SK-N-SH (cell line): ENCODE measurements at regions not wholly inside any gene's neighbourhood (a gene's known extent, or its start where the extent isn't known, plus 50 kb on each side); places are given as distances from the start of the nearest gene placed in this dataset.

Experiments used
- CTCF ChIA-PET: fragments of 300-600, 350-600 bp; formaldehyde crosslinking; extraction: SDS; loops from one replicate; lab custom pipeline; 2021; lab: Yijun Ruan, JAX
- POLR2A ChIA-PET: fragments of 350-600 bp; sonication (Branson Sonifier 250); formaldehyde crosslinking; extraction: SDS; loops from one replicate; lab custom pipeline; 2020; ENCODE audit warnings: antibody characterized with exemption, inconsistent platforms; lab: Yijun Ruan, JAX
- DNase-seq: peaks from one replicate; pipeline ENCODE4 v3.0.0; 2012
- H2AFZ ChIP-seq: fragments of 200-600 bp; sonication (generic); 2 replicates; pipeline ENCODE4 v1.8.1; 2016; ENCODE audit warnings: antibody characterized with exemption, mild to moderate bottlenecking, low read depth
- H3F3A ChIP-seq: fragments of 200-600 bp; sonication (generic); replicated peaks from 2 replicates; pipeline ENCODE3; 2016; ENCODE audit warnings: antibody characterized with exemption, mild to moderate bottlenecking; ENCODE audit not compliant: insufficient read depth
- H3K27ac ChIP-seq, 2 experiments: fragments of 200-500 bp in 1 of 2; fragments of 200-600 bp in 1 of 2; sonication (Bioruptor generic) in 1 of 2; sonication (generic), shearing (Covaris generic) in 1 of 2; 2 replicates each; pipeline versions ENCODE4 v1.5.1 to v1.6.1; 2014 to 2016; ENCODE audit warnings: low read depth in 2 of 2, inconsistent platforms in 1 of 2, low read length in 1 of 2, mild to moderate bottlenecking in 1 of 2, mixed read lengths in 1 of 2
- H3K27me3 ChIP-seq: fragments of 200-600 bp; sonication (generic), shearing (Covaris generic); 2 replicates; pipeline ENCODE4 v1.6.1; 2016; ENCODE audit warnings: mixed run types; ENCODE audit not compliant: insufficient read depth
- H3K36me3 ChIP-seq, 2 experiments: fragments of 200-500 bp in 1 of 2; fragments of 200-600 bp in 1 of 2; sonication (Bioruptor generic) in 1 of 2; sonication (generic) in 1 of 2; replicated peaks in 1 of 2; 2 replicates each; pipeline versions ENCODE3 to v1.5.1; 2014 to 2016; ENCODE audit warnings: low read length in 1 of 2, mild to moderate bottlenecking in 1 of 2; ENCODE audit not compliant: insufficient read depth in 2 of 2, control insufficient read depth in 1 of 2
- H3K4me1 ChIP-seq, 2 experiments: fragments of 200-500 bp in 1 of 2; fragments of 200-600 bp in 1 of 2; sonication (Bioruptor generic) in 1 of 2; sonication (generic), shearing (Covaris generic) in 1 of 2; 2 replicates each; pipeline versions ENCODE4 v1.5.1 to v1.6.1; 2014 to 2016; ENCODE audit warnings: low read depth in 1 of 2, low read length in 1 of 2, mixed run types in 1 of 2; ENCODE audit not compliant: insufficient read depth in 2 of 2, control insufficient read depth in 1 of 2
- H3K4me2 ChIP-seq: fragments of 200-600 bp; sonication (generic), shearing (Covaris generic); 2 replicates; pipeline ENCODE4 v1.6.1; 2017; ENCODE audit warnings: mixed run types
- H3K4me3 ChIP-seq, 2 experiments: fragments of 200-500 bp in 1 of 2; fragments of 200-600 bp in 1 of 2; sonication (Bioruptor generic) in 1 of 2; sonication (generic), shearing (Covaris generic) in 1 of 2; 2 replicates each; pipeline versions ENCODE4 v1.5.1 to v1.8.1; 2014 to 2016; ENCODE audit warnings: low read depth in 2 of 2, inconsistent platforms in 1 of 2, low read length in 1 of 2, mild to moderate bottlenecking in 1 of 2, mixed read lengths in 1 of 2, moderate library complexity in 1 of 2
- H3K79me2 ChIP-seq: fragments of 200-600 bp; sonication (generic); 2 replicates; pipeline ENCODE4 v1.8.1; 2017; ENCODE audit warnings: mild to moderate bottlenecking; ENCODE audit not compliant: insufficient read depth
- H3K9ac ChIP-seq: fragments of 200-600 bp; sonication (generic); 2 replicates; pipeline ENCODE4 v1.6.1; 2017; ENCODE audit warnings: mixed run types
- H3K9me2 ChIP-seq: fragments of 200-600 bp; sonication (generic); 2 replicates; pipeline ENCODE4 v1.6.1; 2017; ENCODE audit warnings: mixed run types
- H3K9me3 ChIP-seq: fragments of 200-600 bp; sonication (generic); 2 replicates; pipeline ENCODE4 v1.6.1; 2017; ENCODE audit warnings: mixed run types, mild to moderate bottlenecking, moderate library complexity
- H4K20me1 ChIP-seq: fragments of 200-600 bp; sonication (generic); 2 replicates; pipeline ENCODE4 v1.6.1; 2017; ENCODE audit warnings: mild to moderate bottlenecking, mixed run types; ENCODE audit not compliant: insufficient read depth
- CHD2 ChIP-seq: fragments of 150-350 bp; IDR thresholded peaks from 2 replicates; pipeline ENCODE4 v1.6.1; 2018; ENCODE audit warnings: low read length; ENCODE audit not compliant: partially characterized antibody
- CTCF ChIP-seq: fragments of 200-600 bp; sonication (generic); IDR thresholded peaks from 2 replicates; pipeline ENCODE4 v1.6.1; 2017; ENCODE audit warnings: antibody characterized with exemption, mild to moderate bottlenecking, moderate library complexity
- ELF1 ChIP-seq: IDR thresholded peaks from 2 replicates; pipeline ENCODE4 v1.4.0; 2012
- EZH2phosphoT487 ChIP-seq: fragments of 200-600 bp; sonication (generic); IDR thresholded peaks from 2 replicates; pipeline ENCODE4 v1.6.1; 2017; ENCODE audit warnings: low read depth, mixed run types, mild to moderate bottlenecking, antibody characterized with exemption, moderate library complexity, borderline replicate concordance
- FOXM1 ChIP-seq: IDR thresholded peaks from 2 replicates; pipeline ENCODE4 v1.4.0; 2012; ENCODE audit warnings: low read depth, mild to moderate bottlenecking
- GATA2 ChIP-seq: sonication (generic); formaldehyde crosslinking; IDR thresholded peaks from 2 replicates; pipeline ENCODE4 v1.5.0; 2020; ENCODE audit warnings: mild to moderate bottlenecking, missing genetic modification reagents
- JUND ChIP-seq: IDR thresholded peaks from 2 replicates; pipeline ENCODE4 v1.4.0; 2012
- NFIC ChIP-seq: IDR thresholded peaks from 2 replicates; pipeline ENCODE4 v1.4.0; 2012; ENCODE audit warnings: borderline replicate concordance
- NRF1 ChIP-seq: IDR thresholded peaks from 2 replicates; pipeline ENCODE4 v1.6.1; 2012; ENCODE audit warnings: low read depth, mild to moderate bottlenecking, low read length
- RAD21 ChIP-seq: IDR thresholded peaks from 2 replicates; pipeline ENCODE4 v1.6.1; 2012; ENCODE audit warnings: mild to moderate bottlenecking, low read length
- RCOR1 ChIP-seq: fragments of 150-350 bp; IDR thresholded peaks from 2 replicates; pipeline ENCODE4 v1.6.1; 2017; ENCODE audit warnings: antibody characterized with exemption, low read length
- RFX5 ChIP-seq: IDR thresholded peaks from 2 replicates; pipeline ENCODE4 v1.6.1; 2012; ENCODE audit warnings: mild to moderate bottlenecking, improper control_type of control experiment, low read length
- SIN3A ChIP-seq: IDR thresholded peaks from 2 replicates; pipeline ENCODE4 v1.6.1; 2012; ENCODE audit warnings: low read depth, mild to moderate bottlenecking, low read length, moderate library complexity, borderline replicate concordance
- SMC3 ChIP-seq: IDR thresholded peaks from 2 replicates; pipeline ENCODE4 v1.6.1; 2012; ENCODE audit warnings: low read depth, low read length, improper control_type of control experiment
- TAF1 ChIP-seq: IDR thresholded peaks from 2 replicates; pipeline ENCODE4 v1.6.1; 2012; ENCODE audit warnings: low read depth, mild to moderate bottlenecking, low read length, moderate library complexity, borderline replicate concordance
- TEAD4 ChIP-seq: IDR thresholded peaks from 2 replicates; pipeline ENCODE4 v1.4.0; 2012; ENCODE audit warnings: mild to moderate bottlenecking, borderline replicate concordance; ENCODE audit not compliant: insufficient read depth
- USF2 ChIP-seq: fragments of 150-350 bp; IDR thresholded peaks from 2 replicates; pipeline ENCODE4 v1.6.1; 2017; ENCODE audit warnings: antibody characterized with exemption, low read length, low read depth, borderline replicate concordance
- YY1 ChIP-seq: IDR thresholded peaks from 2 replicates; pipeline ENCODE4 v1.4.0; 2012; ENCODE audit warnings: low read depth, mild to moderate bottlenecking
- WGBS: methylation state at CpG from one replicate; pipeline ENCODE4 v1.1.6; 2017; ENCODE audit warnings: low lambda C conversion rate; 5-methylcytosine and 5-hydroxymethylcytosine counted together
- TF ChIP-seq, protein P1 (sequence below): IDR thresholded peaks from 2 replicates; pipeline ENCODE4 v1.6.1; 2012; ENCODE audit warnings: mild to moderate bottlenecking, low read depth, low read length, moderate library complexity

DNA sequence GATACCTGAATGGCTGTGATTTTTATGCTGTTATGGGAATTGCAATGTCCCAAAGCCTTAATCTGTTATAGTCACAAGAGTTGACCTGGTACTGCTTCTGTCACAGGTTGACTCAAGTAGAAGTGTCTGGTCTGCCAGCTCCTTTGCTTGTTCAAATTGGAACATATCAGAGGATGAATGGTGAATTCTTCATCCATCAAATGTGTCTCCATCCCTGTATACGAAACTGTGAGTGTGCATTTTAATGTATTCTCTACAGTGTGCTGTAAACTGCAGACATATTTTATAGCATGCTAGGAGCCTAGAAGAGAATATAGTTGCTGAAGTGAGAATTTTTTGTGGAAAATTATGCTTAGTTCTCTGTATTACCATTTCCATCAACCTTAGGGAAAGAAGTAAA, 608.4 kb downstream of the AMY1C start:
- WGBS: 24% methylated on average over 1 of the region's 1 CpG
- ChIA-PET POLR2A (no interaction called here), CTCF (no interaction called here)
- Histone ChIP-seq H3F3A (no peaks in the 10 kb centered on the region), H3K27ac (no peak overlapping the region), H2AFZ (no peak overlapping the region), H3K79me2 (no peaks in the 10 kb centered on the region), H3K36me3 (no peaks in the 10 kb centered on the region), H3K9me2 (no peaks in the 10 kb centered on the region), H3K4me2 (no peak overlapping the region), H4K20me1 (no peaks in the 10 kb centered on the region), H3K9ac (no peak overlapping the region), H3K4me1 (no peaks in the 10 kb centered on the region), H3K9me3 (no peaks in the 10 kb centered on the region; the same call in 1 of the 2 replicates), H3K4me3 (no peak overlapping the region), H3K27me3 (no peaks in the 10 kb centered on the region)
- no peak for DNase-seq
- TF ChIP-seq RFX5: no peak

GRCh38 chr1:104358621-104359020, 608.9 kb downstream of the AMY1C start:
- no peaks in the 10 kb centered on the region for H4K20me1 ChIP-seq
- no peak overlapping the region for H3K4me2 ChIP-seq
- H3K4me1 ChIP-seq: no peaks in the 10 kb centered on the region
- H3K9ac ChIP-seq: no peak overlapping the region
- H3K9me2 ChIP-seq: no peaks in the 10 kb centered on the region
- no peaks in the 10 kb centered on the region for H3K36me3 ChIP-seq
- ChIA-PET POLR2A (no interaction called here), CTCF (interaction anchor here (0.6 kb wide), 1 partner anchor 51 kb away, joined by 3 read pairs; no protein-coding TSS in a partner anchor)
- H3K79me2 ChIP-seq: no peaks in the 10 kb centered on the region
- H3K27me3 ChIP-seq: no peaks in the 10 kb centered on the region
- no peaks in the 10 kb centered on the region for H3F3A ChIP-seq
- no peaks in the 10 kb centered on the region; the same call in 1 of the 2 replicates for H3K9me3 ChIP-seq
- DNase-seq: no peak
- H2AFZ ChIP-seq: no peak overlapping the region
- H3K4me3 ChIP-seq: no peak overlapping the region
- TF ChIP-seq USF2 (no peak), TAF1 (no peak), SIN3A (no peak), ELF1 (no peak), FOXM1 (no peak), NRF1 (no peak), TEAD4 (no peak), EZH2phosphoT487 (no peak), GATA2 (no peak), SMC3 (no peak), RAD21 (no peak), CTCF (no peak), CHD2 (no peak), YY1 (no peak), RFX5 (no peak), JUND (no peak), NFIC (no peak), RCOR1 (no peak)
- TF ChIP-seq, protein P1, sequence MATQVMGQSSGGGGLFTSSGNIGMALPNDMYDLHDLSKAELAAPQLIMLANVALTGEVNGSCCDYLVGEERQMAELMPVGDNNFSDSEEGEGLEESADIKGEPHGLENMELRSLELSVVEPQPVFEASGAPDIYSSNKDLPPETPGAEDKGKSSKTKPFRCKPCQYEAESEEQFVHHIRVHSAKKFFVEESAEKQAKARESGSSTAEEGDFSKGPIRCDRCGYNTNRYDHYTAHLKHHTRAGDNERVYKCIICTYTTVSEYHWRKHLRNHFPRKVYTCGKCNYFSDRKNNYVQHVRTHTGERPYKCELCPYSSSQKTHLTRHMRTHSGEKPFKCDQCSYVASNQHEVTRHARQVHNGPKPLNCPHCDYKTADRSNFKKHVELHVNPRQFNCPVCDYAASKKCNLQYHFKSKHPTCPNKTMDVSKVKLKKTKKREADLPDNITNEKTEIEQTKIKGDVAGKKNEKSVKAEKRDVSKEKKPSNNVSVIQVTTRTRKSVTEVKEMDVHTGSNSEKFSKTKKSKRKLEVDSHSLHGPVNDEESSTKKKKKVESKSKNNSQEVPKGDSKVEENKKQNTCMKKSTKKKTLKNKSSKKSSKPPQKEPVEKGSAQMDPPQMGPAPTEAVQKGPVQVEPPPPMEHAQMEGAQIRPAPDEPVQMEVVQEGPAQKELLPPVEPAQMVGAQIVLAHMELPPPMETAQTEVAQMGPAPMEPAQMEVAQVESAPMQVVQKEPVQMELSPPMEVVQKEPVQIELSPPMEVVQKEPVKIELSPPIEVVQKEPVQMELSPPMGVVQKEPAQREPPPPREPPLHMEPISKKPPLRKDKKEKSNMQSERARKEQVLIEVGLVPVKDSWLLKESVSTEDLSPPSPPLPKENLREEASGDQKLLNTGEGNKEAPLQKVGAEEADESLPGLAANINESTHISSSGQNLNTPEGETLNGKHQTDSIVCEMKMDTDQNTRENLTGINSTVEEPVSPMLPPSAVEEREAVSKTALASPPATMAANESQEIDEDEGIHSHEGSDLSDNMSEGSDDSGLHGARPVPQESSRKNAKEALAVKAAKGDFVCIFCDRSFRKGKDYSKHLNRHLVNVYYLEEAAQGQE: no peak
- 21% methylated on average over 3 of the region's 3 CpGs for WGBS
- no peak overlapping the region for H3K27ac ChIP-seq
